ENCODE measurements at regions not wholly inside any gene's neighbourhood (a gene's known extent, or its start where the extent isn't known, plus 50 kb on each side); places are given as distances from the start of the nearest gene placed in this dataset.
A peak's percentile ranks its signal among the peaks of the same experiment; 100 is the strongest.

DNA sequence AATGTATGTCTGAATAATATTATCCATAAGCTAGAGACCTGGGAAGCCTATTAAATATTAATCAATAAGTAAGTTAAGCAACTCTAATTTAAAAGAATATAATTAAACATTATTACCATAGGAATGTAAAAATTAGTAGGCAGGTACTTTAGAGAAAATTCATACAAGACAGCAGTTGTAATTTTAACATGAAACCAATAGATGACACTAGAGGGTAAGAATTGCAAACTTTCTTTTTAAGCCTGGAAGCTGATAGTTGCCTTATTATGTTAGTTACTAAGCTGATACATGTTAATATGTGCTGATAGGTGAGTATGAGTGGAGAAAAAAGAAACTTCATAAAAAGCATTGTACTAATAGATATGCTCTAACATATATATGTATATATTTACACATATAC is 1157.4 kb downstream of the FAM133A start:
- Histone ChIP-seq H2BK15ac (ENCODE audit: low read length) (no peak overlapping the region), H2AK5ac (ENCODE audit: low read depth, low read length) (no peak overlapping the region), H3K4me3 (ENCODE audit: extremely low read depth in 1 of 4, insufficient read depth in 2 of 4, low read depth in 3 of 4, low read length in 4 of 4) (no peak overlapping the region), H2AFZ (ENCODE audit: low read length) (no peak overlapping the region), H3K23me2 (ENCODE audit: low read depth, low read length) (no peaks in the 10 kb centered on the region), H2BK20ac (ENCODE audit: low read length) (no peak overlapping the region), H4K8ac (ENCODE audit: extremely low read depth, insufficient read depth, low read length) (no peak overlapping the region), H2BK120ac (replicated peaks; ENCODE audit: low read depth, low read length) (no peak overlapping the region), H3K79me1 (ENCODE audit: low read depth, low read length) (no peaks in the 10 kb centered on the region), H2BK12ac (ENCODE audit: low read depth, low read length) (no peak overlapping the region), H4K20me1 (replicated peaks in 1 of 2; ENCODE audit: control insufficient read depth in 1 of 2, insufficient read depth in 2 of 2, low read length in 2 of 2) (no peaks in the 10 kb centered on the region), H3K23ac (ENCODE audit: insufficient read length) (no peak overlapping the region), H3K27me3 (replicated peaks in 1 of 4; ENCODE audit: control insufficient read depth in 3 of 4, extremely low read depth in 1 of 4, insufficient read depth in 3 of 4, low read length in 3 of 4) (no peaks in the 10 kb centered on the region), H3K4me1 (replicated peaks in 1 of 4; ENCODE audit: control insufficient read depth in 3 of 4, insufficient read depth in 4 of 4, low read length in 3 of 4) (no peaks in the 10 kb centered on the region), H2BK5ac (ENCODE audit: low read depth, low read length) (no peak overlapping the region), H4K5ac (ENCODE audit: insufficient read length, low read depth, low read length) (no peak overlapping the region), H3K27ac (ENCODE audit: low read depth, low read length) (no peak overlapping the region), H3K79me2 (ENCODE audit: control insufficient read depth in 1 of 2, insufficient read depth in 2 of 2, low read length in 2 of 2) (no peaks in the 10 kb centered on the region), H3K4me2 (ENCODE audit: insufficient read depth in 1 of 2, low read depth in 2 of 2, low read length in 2 of 2) (no peak overlapping the region), H4K91ac (replicated peaks; ENCODE audit: insufficient read length, low read length) (no peak overlapping the region), H3K4ac (replicated peaks; ENCODE audit: insufficient read length, low read depth, low read length) (no peak overlapping the region), H3K36me3 (ENCODE audit: control insufficient read depth in 2 of 4, insufficient read depth in 4 of 4, low read length in 3 of 4) (no peaks in the 10 kb centered on the region), H3K9me3 (ENCODE audit: insufficient read depth in 2 of 2, low read depth in 1 of 2, low read length in 1 of 2) (no peaks in the 10 kb centered on the region), H3K18ac (ENCODE audit: extremely low read depth, low read length) (no peak overlapping the region), H3K9ac (replicated peaks in 1 of 4; ENCODE audit: extremely low read depth in 1 of 4, low read depth in 3 of 4, low read length in 3 of 4) (no peak overlapping the region), H3K56ac (replicated peaks; ENCODE audit: insufficient read length, low read depth, low read length) (no peak overlapping the region), H3K14ac (ENCODE audit: insufficient read length) (no peak overlapping the region)
- ChIA-PET CTCF (ENCODE audit: partially characterized antibody) (no interaction called here), POLR2A (ENCODE audit: partially characterized antibody) (no interaction called here)
- DNase-seq (ENCODE audit: low read depth in 1 of 2, low spot score in 2 of 2) (no peak), FAIRE-seq (peak; percentile 78)
- TF ChIP-seq EP300 (IDR thresholded peaks at IDR 0.05; ENCODE audit: borderline replicate concordance in 1 of 2, low read depth in 2 of 2, low read length in 2 of 2): no peak
- TF ChIP-seq CREB1 (IDR thresholded peaks at IDR 0.05): no peak
- TF ChIP-seq E2F6 (IDR thresholded peaks at IDR 0.05): no peak
- TF ChIP-seq, protein P1, sequence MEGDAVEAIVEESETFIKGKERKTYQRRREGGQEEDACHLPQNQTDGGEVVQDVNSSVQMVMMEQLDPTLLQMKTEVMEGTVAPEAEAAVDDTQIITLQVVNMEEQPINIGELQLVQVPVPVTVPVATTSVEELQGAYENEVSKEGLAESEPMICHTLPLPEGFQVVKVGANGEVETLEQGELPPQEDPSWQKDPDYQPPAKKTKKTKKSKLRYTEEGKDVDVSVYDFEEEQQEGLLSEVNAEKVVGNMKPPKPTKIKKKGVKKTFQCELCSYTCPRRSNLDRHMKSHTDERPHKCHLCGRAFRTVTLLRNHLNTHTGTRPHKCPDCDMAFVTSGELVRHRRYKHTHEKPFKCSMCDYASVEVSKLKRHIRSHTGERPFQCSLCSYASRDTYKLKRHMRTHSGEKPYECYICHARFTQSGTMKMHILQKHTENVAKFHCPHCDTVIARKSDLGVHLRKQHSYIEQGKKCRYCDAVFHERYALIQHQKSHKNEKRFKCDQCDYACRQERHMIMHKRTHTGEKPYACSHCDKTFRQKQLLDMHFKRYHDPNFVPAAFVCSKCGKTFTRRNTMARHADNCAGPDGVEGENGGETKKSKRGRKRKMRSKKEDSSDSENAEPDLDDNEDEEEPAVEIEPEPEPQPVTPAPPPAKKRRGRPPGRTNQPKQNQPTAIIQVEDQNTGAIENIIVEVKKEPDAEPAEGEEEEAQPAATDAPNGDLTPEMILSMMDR (IDR thresholded peaks at IDR 0.05; ENCODE audit: control extremely low read depth in 1 of 3, insufficient read depth in 1 of 3, low read depth in 1 of 3, low read length in 3 of 3): peak in 1 of 3 experiments; percentile 35; a peak in 2 of 4 replicates
- peak; percentile 57 to 59 for TF ChIP-seq RAD21 (IDR thresholded peaks at IDR 0.05 in 1 of 2, conservative IDR thresholded peaks at IDR 0.05 in 1 of 2; ENCODE audit: low read depth in 2 of 2, low read length in 2 of 2)

All from H1 (cell line).